HG03064 (cell line): ENCODE measurements at regions not wholly inside any gene's neighbourhood (a gene's known extent, or its start where the extent isn't known, plus 50 kb on each side); places are given as distances from the start of the nearest gene placed in this dataset.

Source experiments
- ATAC-seq: cut with Tn5 transposase; IDR thresholded peaks from one replicate; pipeline ENCODE4 v1.9.1; 2021; ENCODE audit warnings: low read depth; ENCODE audit not compliant: unreplicated experiment

DNA sequence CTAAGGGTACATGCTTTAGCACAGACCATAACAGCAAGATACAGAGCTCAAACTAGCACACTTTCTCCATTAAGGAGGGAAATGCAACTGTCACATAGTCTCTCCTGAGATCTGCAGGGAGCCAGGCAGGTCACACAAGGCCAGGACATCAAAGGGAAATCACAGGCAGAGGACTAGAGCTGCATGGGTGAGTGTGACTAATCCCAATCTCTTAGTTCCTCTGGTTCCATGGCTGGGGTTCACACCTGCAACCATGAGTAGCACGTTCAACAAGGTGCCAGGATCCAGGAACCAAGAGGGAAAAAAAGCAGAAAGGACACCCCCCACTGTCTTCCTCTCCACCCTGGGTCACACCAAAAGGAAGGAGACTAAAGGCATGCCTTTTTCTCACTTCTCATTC, 296.5 kb upstream of the STEAP1 start:
- no peak for ATAC-seq

DNA sequence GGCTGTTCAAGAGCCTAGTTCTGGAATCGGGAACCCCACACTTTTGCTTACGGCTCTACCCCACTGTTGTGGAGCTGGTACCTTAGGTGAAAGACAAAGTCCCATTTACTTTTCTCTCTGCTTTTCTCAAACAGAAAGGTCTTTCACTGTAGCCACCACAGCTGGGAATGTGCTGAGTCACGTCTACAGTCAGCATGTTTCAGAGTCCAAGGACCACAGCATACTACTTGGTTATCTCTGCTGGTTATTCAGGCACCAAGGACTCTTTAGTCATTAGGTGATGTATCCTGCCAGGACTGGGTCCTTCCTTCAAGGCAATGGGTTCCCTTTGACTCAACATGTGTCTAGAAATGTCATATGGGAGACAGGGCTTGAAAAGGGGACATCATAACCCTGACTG, 266.8 kb upstream of the STEAP1 start:
- no peak for ATAC-seq

DNA sequence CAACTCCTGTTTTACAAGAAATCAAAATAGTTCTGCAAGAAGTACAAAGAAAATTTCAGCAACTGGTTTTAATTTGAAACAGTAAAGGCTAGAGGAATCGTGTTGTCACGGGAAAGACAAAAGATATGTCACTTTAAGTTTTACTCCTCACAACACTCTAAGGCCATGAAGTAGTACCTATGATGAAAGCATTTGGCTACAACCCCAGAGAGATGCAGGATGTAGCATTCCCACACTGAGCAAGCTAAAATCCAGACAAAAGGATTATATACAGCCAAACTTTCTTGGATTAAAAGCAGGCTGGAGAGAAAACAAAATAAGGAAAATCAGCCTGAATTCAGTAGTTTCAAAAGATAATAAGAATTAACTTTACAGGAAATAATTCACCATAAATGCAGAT, 245.5 kb upstream of the STEAP1 start:
- ATAC-seq: no peak

DNA sequence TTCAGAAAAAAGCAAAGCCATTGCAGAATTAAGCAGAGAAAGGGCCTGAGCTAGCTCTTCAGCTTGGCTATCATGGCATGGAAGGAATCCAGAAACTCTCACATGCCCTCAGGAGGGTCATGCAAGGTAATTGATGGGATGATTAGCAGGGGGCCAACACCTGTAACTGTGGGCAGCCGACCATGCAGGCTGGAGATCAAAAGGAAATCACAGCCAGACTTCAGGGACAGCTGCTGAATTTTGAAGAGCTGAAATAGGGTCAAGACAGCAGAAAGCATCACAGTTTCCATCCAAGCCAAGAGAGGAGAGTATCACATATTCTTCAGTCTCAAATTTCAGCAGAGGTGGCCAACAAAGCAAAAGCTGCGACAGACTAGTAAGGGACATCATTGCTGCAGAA, 239.6 kb upstream of the STEAP1 start:
- no peak for ATAC-seq

DNA sequence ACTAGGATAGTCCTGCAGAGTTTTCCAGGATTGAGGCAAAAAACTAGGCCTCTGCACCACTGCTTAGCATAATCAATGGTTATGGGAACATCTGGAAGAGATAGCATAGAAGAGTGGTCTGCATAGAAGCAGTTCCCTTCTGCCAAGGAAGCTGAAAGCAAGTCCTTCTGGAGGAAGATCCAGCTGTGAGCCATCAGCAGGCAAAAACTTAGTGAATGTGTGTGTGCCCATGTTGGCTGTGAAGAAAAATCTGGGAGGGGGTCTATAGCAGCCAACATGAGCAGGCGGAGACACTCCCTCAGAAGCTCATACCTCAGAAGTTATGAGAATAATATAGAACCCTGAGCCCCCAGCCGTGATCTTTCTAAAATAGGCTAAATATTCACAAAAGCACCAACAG, 228.1 kb upstream of the STEAP1 start:
- ATAC-seq: no peak

DNA sequence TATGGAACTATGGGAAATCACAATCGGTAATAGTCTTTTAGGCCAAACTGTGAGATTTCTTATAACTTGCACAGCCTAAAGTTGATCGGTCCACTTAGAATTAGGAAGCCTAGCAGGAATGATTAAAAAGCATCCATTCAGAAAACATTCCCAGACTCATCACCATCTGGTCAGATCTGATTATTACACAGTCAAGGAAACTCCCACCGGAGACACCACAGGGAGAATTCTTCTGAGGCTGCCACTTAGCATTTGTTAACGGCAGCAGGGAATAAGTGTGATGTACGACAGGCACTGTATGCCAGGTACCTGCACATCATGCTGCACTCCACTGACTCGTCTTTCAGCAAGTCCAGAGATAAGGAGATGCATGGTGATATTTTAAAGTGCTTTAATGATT, 227.6 kb upstream of the STEAP1 start:
- no peak for ATAC-seq

DNA sequence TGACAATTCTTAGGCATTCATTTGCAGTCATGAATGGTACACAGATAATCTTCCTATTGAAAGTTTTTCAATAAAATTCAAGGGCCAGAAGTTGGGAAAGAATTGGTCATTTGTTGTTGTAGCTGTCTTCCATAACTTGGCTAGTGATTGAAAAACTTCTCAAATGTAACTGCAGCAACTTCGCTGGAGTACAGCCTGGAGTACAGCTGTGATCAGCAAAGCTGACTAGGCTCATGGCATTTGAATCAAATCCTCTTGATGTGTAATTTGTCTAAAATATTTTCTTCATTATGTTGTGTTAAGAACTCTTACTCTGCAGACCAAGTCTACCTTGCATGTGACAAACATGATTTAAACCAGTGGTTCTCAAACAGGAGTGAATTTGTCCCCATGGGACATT, 226.5 kb upstream of the STEAP1 start:
- ATAC-seq: no peak

DNA sequence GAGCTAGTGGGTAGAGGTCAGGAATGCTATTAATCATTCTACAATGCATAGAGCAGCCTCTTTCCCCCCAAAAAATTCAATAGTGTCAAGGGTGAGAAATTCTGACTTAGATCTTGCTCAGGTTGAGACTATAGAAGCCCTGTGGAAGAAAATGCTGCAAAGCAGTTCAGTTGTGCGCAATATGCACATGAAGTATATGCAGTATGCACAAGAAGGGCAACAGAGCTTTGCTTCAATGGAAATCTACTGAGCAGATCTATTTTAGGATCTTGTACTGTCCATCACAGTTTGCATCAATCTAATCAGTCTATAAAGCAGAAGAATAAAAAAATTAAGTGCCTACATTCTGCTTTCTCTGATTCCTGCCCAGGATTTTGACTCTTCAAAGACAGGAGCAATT, 225.8 kb upstream of the STEAP1 start:
- no peak for ATAC-seq

DNA sequence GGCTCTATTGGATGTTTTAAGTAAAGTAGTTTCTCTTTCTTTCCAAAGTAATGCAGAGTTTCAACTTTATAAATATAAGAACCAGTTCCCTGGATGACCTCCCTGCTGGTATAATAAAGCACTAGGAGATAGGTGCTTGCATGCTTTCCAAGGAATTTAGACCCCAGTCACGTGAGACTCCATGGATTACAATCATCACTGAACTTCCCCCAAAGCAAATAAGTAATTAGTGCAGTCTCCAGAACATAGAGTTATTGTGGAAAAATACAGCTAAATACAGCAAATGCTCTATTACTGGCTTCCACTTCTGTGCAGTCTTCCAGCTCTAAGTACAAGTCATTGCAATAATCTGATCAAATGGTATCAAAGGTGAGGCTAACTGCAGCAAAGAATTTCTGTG, 220.2 kb upstream of the STEAP1 start:
- ATAC-seq: no peak

DNA sequence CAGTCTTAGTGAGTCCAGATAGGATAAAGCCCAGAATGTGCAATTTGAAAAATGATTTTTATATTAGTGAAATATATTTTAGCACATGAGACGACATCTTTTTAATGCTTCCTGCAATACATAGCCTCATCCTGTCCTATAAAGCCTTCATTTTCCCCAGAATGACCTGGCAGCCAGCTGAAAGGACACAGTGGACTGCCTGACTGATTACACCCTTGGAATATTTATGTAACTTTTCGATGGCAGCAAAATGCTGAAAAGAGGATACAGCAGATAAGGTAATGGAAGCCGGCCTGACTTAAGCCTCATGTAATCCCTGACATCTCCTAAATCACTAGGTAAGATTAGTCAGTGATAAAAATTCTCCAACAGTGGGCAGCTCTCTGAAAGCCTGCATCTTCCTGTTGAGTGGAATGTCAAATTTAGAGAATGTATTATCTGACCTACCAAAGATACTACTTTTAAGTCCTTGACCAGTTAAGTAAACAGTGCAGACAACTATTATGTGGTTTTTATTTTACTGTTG, 210.7 kb upstream of the STEAP1 start:
- ATAC-seq: no peak

DNA sequence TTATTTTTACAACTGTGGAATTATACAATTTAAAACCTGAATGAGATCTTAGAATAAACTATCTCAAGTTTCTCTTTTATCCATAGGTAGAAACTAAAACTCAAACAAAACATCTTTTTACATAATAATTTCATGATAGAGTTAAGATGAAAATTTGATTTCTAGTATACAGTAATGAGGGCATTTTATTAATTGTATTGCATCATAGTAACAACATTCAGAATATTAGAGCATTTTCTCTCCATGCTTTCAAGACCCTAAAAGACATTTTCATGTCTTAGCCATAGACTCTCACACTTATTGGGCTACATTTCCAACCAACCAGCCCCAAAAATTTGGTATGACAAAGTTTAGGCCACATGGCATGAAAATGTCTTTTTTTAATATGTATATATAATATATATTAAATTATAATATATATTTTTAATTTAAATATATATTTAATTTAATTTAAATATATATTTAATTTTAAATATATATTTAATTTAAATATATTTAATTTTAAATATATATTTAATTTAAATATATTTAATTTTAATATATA, 195.7 kb upstream of the STEAP1 start:
- ATAC-seq: no peak

DNA sequence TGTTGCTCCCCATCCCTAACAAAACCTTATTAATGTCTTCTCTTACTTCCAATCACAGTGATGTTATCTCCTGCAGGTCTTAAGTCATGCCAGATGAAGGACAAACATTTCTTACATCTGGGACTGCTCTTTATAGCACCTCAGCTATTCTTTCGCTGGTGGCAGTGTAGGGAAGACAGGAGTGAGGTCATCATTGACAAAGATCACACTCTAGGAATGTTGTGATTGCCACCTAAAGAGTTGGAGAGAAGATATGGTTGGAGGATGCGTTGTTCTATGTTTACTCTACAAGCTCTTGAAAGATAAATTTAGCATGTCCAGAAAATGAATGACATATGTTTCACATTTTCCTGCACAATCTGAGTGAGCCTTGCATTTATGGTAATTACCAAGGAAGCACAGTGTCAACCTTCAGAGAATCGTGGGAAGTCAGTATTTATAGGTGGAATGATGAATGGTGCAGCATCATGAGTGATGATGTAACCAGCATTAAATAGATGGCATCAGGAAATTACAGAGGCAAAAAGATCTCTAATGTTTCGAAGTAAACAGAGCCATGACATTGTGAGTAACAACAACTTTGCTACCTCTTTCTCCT, 188.1 kb upstream of the STEAP1 start:
- ATAC-seq: no peak

DNA sequence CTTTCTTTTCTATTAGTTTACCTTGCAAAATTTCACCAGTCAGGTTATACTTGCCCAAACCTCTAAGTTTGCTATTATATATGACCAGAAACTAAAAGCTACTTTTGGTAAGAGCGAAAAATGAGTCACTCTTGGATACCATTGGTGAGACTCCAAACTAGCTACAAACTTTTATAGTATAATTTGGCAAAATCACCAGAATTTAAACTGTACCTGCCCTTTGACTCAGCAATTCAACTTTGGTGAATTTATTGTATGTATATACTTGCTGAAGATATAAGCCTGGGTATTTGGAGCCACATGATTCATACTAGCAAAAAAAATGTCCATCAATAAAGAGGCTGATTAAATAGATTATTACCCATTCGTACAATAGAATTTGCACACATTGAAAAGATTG, 178.7 kb upstream of the STEAP1 start:
- no peak for ATAC-seq

DNA sequence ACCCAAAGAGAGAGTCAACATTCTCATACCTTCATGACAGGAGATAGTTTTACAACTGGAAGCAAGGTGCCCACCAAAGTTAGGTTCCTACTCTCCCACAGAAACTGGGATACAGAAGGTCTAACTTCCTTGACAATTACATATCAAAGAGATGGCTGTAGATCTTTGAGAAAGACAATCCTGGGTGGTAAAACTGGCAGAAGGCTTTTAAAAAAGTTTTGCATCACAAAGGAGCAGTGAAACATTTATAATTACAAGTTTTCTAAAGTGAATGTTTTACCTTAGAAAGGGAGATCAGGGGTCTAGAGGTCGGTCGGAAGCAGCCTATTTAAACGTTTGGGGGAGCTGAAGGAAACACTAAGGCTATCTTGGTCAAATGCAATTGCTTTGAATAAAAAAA, 166.6 kb upstream of the STEAP1 start:
- ATAC-seq: no peak

DNA sequence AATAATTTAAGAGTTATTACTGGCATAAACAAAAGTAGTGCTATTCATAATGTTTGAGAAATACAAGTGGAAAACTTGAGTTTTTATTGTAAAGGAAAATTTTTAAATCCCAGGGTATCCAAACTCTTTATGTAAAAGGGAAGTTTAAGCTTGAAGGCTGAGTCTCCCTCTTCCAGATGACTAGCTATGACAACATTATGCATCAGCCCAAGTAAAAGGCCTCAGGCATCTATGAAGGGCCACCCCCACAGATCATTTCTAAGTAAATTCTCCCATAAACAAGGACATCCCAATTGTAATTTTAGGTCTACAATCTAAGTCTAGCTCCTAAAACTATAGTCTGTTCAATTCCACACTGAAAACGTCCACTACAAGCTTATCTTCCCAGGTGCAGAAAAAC, 166.2 kb upstream of the STEAP1 start:
- ATAC-seq: no peak

DNA sequence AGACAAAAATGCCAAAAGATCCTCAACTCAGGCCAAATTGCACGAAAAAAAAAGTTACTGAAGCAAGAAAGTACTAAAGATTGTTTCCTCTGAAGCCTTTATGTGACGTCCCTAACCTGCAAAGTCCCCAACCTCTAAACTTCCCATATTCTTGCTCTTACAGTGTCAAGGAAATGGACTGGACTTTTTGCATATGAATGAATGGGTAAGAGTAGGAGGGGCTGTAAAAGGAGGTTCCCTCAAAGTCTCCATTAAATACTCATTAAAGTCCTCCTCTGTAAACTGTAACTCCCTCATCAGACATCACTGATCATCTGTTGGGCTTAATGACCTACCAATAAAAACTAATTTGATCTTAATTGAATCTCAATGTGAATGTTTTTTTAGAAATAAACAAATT, 164.8 kb upstream of the STEAP1 start:
- ATAC-seq: no peak

DNA sequence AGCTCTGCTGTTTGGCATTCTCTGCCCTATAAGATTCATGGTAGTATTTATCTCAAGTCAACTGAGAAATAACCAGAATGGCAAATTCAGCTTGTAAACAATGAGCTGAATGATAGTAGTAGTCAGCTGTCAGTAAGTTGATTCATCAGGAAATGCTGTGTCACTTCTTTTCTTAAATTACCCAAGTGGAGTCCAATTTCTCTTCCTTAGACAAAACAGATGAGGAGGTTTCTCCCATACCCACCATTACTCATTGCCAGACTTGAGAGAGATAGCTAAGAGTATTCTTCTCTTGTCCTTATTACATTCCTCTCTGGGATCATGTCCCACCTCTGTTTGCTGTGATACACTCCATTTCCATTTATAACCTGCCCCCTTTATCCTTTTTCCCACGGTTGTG, 159.8 kb upstream of the STEAP1 start:
- no peak for ATAC-seq

DNA sequence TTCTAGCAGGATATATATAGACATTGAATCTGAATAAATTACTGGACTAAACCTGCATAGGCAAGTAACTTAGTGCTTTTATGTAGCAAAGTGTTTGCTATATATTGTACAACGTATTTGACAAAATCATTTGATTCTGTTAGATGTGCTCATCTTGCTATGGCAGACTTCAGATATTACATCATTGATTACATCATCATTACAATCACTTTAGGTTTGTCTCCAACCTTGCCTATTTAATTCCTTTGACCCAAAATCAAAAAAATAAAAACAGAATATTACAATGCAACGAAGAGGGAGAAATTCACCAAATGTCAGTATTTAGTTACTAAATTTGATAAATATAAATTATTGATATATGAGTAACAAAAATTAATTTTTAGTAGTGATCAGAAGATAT, 155.7 kb upstream of the STEAP1 start:
- no peak for ATAC-seq

DNA sequence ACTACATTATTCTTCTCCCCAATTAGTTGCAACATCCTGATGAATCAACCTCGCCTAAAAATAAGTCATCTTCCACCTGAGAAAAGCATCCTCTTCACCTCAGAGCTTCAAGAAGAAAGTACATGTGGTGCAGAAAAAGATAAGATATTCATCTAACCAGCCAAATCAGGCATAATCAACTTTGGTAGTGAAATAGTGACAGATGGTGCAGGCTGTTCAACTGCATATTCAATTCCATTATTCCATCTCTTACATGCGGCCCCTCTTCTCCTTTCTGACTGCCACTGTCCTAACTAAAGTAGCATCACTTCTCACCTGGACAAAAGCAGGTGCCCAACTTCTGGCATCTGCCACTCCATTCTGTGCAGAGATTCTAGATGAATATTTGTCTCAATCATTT, 148.4 kb upstream of the STEAP1 start:
- no peak for ATAC-seq

DNA sequence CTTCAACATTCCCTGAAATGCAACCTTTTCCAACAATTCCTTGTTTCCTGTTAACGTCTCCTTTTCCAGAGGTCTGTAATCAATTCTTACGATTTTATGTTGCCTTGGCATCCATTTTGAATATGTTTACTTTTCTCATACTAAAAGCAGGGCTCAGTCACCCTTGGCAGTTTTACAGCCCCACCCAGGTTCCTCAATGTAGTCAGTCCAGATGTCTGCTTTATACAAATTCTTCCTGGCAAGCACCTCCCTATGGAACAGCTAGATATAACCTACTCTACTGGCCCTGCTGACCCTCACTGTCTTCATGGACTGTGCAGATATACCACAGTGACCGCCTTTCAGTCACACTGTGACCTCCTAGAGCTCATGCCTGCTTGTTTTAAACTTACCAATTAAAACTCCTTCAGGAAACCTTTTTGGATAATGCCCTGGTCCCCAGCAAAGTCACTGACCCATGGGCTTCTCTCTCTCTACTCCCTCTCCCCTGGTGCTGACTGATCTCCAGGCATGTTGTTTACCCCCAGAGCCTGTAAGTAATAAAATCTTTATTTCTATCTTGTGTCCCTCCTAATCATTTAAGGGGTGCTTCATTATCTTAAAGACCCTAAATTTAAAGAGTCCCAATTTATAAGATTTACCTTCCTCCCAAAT, 147.1 kb upstream of the STEAP1 start:
- ATAC-seq: no peak

DNA sequence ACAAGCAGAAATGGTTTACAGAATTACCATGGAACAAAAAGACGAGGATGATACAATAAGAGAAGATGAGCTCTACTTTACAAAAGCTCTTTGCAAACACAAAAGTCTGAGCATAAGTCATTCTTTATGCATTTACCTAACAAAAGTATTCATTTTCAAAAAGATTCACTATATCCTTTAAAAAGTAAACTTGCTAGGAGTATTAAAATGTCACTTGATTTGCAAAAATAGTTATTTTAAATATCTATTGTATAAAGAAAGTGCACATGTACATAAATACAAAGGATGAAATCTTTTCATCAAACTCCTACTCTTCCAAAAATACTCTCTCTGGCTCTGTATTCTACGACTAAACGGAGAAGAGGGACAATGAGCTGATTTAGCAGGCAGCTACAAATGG, 146.4 kb upstream of the STEAP1 start:
- no peak for ATAC-seq

DNA sequence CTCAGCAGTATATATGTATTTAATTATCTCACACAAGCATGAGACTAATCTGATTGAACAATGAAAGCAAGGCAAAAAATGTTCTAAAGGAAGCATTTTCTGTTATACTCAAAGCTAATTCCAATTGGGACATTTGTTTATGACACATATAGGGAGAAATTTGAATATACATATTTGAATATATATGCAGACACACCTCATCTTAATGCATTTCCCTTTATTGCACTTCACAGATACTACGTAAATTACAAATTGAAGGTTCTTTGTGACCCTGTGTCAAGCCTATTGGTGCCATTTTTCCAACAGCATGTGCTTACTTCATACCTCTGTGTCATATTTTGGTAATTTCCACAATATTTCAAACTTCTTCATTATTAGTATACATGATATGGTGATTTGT, 132.1 kb upstream of the STEAP1 start:
- ATAC-seq: no peak
